ENCODE measurements at regions not wholly inside any gene's neighbourhood (a gene's known extent, or its start where the extent isn't known, plus 50 kb on each side); places are given as distances from the start of the nearest gene placed in this dataset.
"Not testable (repeated sequence)": the region's sequence is repeated elsewhere in the genome, so short reads cannot be mapped to it uniquely, and the experiment has no call there.

DNA sequence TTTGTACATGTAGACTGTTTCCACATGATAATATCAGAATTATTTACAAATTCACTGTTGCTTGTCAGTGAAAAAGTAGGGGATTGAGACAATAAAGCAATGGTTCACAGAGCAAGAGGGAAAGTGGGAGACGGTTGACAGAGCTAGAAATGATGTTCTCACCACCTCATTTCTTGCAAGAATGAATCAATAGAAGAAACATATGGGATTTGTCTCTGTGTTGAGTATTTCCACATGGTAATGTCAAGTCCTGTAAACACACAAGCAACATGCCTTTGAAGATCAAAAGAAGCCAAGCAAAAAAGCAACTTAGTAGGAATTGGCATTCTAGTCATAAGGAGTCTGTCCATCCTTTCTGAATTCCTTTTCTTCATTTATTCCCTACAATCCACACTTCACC, 1806.6 kb upstream of the AGA start:
- DNase-seq (ENCODE audit: low read depth in 3 of 3), result no peak

DNA sequence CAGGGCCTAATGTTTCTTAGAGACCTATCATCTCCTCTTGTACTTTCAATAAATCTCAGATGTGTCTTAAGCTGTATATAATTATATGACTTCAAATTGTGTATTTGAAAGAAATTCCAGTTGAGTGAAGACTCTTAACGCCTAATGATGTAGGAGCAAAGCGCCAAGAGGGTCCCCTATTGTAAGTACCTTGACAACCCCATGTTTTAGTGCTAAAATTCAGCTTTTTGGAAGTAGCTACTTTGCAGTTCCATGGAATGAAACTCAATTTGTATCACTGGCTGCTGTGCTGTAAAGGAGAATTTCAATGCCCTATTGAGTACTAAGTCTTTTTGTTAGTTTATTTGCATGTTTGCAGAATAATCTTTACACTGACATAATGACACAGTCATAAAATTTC, 1826.6 kb upstream of the AGA start:
- no peak for DNase-seq (ENCODE audit: low read depth in 3 of 3)

DNA sequence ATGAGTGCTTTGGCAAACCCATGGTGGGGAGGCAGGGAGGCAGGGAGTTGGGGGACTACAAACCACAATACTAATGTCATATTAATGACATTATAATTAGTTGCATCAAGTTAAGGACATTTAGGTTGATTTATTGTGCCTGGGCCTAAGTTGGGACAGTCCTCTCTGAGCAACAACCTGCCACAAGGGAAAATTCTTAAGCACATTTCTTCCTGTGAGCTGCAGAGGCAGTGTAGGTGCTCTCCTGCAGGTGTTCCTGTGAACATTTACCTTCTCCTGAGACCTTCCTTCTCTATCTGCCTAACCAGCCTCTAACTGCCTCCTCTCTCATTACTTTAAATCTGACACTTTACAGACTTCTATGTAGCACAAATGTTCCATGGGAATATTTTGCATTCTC, 1830.0 kb upstream of the AGA start:
- no peak for DNase-seq (ENCODE audit: low read depth in 3 of 3)

DNA sequence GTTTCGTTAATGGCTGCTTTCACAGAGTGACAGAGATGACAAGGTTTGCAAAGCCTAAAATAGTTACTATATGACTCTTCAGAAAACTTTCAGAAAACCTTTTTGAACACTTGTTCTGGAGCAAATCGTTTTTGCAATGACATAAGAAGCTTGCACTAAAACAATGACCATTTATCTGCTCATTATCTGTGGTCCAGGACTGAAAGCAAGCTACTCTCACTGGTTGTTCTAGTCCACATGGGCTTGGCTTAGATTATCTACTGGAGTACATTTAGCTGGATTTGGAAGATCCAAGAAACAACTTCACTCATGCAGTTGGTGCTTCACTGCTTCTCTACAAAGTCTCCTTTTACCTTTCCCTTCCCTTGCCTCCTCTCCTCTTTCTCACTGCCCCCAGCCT, 1836.4 kb upstream of the AGA start:
- no peak for DNase-seq (ENCODE audit: low read depth in 3 of 3)

DNA sequence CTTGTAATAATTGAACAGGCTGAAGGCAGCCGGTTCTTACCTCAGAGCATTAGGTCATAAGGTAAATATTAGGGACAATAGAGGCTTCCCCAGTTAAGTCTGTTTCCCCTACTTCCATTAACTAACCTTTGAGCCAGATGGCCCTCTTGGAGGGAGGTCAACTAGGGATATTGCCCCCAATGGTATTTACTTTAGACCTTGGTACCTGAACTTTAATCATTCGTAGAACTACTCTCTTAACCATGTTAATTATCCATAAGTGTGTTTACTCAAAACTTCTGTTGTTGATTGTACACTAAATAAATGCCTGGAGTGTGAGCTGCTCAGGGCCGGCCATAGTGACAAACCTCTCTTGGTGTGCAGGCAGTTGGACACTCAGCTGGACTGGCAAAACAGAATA, 1843.5 kb upstream of the AGA start:
- no peak for DNase-seq (ENCODE audit: low read depth in 3 of 3)

DNA sequence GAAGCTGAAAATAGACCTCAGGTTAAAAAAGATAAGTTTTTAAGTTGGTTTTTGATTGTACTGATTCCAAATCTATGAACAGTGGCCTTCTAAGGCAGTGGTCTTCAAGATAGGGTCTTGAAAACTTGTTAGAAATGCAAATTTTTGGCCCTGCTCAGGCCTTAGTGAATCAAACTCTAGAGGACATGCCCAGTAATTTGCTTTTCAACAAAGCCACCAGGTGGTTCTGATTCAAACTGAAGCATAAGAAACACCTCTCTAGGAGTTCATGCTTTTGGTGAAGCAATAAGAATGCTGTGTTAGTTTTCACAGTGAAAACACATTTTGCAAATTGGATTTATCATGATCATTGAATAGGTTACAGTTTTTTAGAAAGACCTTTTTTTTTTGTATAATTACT, 1849.4 kb upstream of the AGA start:
- no peak for DNase-seq (ENCODE audit: low read depth in 3 of 3)

DNA sequence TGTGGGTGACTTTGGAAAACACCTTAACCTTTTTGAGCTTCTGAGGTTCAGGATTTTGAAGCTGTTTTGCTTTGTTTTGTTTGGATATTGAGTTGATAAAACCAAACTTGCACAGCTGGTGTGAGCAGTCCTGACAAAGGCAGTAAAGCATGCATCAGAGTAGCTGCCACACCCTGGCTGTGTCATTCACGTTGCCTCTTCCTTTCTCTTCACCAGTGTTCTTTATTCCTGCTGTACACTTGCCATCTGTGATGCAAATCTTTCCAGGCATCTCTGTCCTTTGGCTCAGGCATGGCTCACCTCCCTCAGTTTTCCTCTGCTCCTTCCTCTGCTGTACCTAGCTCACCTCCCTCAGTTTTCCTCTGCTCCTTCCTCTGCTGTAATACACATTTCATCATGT, 1850.2 kb upstream of the AGA start:
- no peak for DNase-seq (ENCODE audit: low read depth in 3 of 3)

DNA sequence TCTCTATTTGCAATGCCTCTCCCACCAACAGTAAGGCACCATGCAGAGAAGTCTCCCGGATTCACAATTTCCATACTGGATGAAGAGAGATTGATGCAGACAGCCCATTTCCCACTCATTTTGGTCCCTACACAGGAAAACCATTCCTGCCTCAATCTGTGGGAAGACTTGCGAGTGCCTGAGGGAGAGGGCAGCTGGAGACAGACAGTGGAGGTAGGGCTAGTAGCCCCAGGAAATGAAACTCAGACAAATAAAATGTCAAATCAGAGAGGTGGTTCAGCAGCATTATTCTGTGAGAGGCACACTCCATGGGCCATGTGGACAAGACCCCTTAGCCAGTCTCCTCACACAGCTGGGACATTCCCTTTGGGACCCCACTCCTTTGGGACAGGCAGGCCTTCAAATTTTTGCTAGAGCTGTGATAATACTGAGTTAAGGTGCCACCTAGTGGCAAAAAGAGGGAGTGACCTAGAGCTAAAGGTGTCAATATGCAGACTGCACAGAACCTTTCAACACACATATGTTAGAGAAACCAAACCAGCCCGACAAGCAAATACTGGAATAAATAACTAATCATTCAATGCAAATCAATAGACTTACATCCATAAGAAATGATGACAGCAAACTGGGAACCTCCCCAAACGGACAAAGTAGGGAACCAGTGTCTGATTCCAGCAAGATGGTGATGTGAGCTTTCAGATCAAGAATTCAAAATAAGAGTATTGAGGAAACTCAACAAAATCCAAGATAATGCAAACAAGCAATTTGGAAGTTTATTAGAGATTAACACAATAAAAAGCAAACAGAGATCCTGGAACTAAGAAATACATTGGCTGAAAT, 1865.3 kb upstream of the AGA start:
- no peak for DNase-seq (ENCODE audit: low read depth in 3 of 3)

DNA sequence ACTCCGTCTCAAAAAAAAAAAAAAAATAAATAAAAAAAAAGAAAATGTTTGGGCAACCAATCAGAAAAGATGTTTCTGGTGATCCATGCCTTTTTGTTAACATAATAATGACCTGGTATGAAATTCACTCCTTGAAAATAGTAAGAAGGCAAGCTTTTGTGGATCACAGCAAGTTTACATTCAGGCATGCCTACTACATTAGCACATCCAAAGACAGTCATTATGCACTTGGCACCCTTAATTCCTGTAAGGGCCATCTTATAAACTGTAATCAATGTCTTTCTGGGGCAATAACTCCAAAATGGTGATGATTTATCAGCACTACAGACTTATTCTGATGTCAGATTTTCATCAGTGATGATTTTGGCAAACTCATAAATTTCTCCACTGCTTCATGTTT, 1871.6 kb upstream of the AGA start:
- DNase-seq (ENCODE audit: low read depth in 3 of 3), result no peak

DNA sequence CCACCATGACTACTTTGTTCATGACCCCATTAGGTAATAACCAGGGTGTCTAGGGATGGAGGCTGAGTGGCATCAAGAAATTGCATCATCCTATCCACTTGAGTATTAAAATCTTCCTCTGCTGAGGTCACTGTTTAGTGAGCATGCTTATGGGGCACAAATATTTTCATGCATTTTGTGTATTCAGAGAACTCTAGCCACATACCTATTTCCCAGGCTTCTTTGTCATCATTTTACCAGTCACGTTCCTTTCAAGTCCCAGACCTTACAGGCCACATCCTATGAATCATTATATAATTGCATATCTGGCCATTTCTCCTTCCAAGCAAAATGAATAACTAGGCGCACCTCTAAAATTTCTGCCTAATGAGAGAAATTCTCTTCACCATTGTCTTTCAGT, 1882.9 kb upstream of the AGA start:
- DNase-seq (ENCODE audit: low read depth in 3 of 3), result no peak

DNA sequence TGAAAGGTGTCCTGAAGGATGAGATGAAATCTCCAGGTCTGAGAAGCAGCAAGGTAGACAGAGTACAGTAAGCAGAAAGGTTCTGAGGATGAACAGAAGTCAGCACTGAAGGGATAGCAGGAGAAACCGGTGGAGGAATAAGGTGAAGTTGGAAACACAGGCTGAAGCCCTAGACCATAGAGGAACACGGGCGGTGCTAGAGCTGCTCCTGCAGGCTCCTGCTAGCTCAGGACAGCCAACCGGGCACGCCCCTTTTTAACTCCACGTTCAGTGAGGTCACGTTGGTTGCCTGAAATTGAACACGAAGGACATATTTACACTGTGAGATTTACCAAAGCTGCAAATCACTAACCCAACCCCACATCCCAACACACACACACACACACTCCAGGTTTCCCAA, 1886.4 kb upstream of the AGA start:
- DNase-seq (ENCODE audit: low read depth in 3 of 3), result no peak

DNA sequence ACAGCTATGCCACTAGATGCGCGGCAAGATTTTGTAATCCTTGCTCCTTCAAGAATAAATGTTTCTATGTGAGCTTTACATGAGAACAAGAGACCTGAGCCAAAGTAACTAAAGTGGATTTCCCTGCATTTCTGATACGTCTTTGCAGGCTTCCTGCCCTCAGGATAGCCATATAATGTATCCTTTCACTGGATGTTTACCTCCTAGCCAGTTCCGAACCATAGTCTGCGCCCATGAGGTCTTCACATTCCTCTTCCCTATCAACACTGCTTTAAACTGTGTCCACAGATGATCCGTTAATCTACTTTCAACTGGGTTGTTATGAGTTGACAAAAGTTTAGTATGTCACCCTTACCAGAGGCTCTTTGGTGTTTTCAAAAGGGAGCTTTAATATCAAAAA, 1889.1 kb upstream of the AGA start:
- DNase-seq (ENCODE audit: low read depth in 3 of 3), result no peak

DNA sequence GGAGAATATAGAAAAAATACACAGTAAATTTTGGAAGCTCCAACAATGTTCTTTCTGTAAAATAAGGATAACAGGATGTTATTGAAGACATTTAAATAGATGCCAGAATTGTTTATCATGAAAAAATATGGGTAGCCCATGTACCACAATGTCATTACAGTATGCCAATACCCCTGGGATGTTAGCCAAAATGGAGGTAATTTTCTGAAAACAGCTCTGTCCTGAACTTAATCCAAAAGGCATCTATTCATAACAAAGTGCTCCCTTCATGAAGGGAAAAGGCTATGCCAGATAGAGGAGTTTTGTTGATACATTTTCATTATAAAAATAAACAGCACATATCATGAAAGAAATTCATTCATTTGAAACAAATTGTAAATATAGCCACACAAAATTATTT, 1902.6 kb upstream of the AGA start:
- DNase-seq (ENCODE audit: low read depth in 3 of 3), result no peak

DNA sequence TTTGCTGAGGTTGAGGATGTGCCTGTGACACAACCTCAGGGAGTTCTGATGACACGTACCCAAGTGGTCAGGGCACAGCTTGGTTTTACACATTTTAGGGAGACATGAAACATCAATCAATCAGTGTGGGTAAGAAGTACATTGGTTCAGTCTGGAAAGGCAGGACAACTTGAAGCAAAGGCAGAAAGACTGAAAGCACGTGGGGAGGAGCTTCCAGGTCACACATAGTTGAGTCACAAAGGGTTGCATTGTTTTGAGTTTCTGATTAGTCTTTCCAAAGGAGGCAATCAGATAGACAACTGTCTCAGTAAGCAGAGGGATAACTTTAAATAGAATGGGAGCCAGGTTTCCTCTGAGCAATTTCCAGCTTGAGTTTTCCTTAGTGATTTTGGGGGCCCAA, 1910.0 kb upstream of the AGA start:
- no peak for DNase-seq (ENCODE audit: low read depth in 3 of 3)

DNA sequence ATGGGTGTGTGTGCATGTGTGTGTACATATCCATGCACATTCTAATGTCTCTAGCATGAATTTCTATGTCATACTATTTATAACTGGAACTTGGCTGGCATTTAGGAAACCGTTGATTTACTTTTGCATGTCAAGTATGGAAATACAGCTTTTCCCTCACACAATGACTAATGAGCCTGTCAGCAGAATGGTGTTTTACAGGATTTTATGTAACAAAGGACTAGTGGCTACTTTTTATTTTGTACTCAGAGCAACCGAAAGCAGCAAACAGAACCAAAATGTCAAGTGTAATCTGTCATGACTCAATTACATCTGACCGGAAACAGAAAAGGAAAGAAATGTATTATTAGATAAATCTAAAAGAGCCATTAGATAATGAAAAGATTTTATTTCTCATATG, 1911.5 kb upstream of the AGA start:
- DNase-seq (ENCODE audit: low read depth in 3 of 3), result no peak

DNA sequence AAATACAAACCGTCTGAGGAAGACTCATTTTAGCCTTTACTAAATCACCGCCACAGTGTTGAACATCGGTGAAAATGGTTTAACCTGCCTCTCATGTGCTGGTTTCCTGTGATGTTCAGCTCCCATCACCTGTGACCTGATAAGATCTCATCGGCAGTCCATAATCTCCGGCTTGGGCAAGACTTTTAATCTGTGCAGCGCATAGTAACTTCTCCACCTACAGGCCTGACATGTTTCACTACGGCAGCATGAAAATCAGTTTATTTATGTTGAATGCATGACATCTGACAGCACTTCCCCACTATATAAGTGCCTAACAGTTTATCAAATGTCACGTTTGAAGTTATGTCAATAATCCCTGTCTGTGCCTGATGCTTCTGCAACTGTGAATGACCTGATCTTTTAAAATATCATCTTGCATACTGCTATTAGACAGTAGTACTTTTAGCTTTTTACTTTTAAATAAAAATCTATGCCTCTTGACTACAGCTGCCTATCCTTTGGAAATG, 1919.8 kb upstream of the AGA start:
- DNase-seq (ENCODE audit: low read depth in 3 of 3), result no peak

DNA sequence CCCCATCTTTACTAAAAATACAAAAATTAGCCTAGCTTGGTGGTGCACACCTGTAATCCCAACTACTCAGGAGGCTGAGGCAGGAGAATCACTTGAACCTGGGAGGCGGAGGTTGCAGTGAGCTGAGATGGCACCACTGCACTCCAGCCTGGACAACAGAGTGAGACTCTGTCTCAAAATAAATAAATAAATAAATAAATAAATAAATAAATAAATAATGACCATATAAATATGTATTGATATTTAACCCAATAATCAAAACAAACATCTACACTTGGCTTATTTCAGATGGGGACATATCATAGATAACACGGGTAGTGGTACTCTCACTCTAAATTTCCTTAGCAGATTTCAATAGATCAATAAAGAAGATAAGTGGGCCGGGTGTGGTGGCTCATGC, 1923.7 kb upstream of the AGA start:
- not testable (repeated sequence) for DNase-seq (ENCODE audit: low read depth in 3 of 3)

DNA sequence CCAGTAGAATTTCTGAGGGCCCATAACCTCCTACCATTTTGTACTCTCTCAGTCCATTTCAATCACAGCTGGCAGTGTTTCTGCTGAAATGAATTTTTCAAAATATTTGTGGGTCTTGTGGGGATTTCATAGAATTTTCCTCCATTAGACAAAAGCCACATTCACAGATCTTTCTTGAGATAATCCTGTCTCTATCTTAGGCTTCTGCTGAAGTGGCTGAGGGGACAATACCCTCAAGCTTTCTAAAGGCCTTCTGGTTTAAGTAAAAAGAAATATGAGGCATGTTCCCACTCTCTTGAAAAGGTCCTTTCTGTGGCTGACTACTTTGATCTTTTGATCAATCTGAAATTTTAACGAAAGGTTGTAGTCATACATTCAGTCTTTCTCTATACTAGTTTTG, 1930.0 kb upstream of the AGA start:
- DNase-seq (ENCODE audit: low read depth in 3 of 3), result no peak

DNA sequence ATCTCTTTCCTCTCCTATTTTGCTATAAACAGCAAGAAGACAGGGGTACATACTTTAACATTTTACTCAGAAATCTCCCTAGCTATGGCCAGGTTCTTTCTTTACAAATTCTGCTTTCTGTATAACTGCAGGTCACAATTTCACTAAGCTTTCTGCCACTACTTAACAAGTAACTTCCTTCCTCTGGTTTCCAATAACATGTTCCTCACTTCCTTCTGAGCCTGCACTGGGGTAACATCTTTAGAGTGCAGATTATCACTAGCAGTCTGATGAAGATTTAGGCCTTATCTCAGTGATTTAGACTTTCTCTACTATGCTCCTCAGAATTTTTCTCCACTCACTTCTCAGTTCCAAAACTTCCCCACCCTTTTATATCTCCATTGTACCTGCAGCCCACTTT, 1930.5 kb upstream of the AGA start:
- no peak for DNase-seq (ENCODE audit: low read depth in 3 of 3)

DNA sequence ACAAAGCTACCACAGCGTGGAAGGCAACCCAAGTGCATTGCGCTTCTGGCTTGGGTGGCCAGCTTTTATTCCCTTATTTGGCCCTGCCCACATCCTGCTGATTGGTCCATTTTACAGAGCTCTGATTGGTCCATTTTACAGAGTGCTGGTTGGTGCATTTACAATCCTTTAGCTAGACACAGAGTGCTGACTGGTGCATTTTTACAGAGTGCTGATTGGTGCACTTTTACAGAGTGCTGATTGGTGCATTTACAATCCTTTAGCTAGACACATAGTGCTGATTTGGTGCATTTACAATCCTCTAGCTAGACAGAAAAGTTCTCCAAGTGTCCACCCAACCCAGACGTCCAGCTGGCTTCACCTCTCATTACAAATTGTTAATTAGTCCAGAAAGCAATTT, 1936.6 kb upstream of the AGA start:
- not testable (repeated sequence) for DNase-seq (ENCODE audit: low read depth in 3 of 3)

DNA sequence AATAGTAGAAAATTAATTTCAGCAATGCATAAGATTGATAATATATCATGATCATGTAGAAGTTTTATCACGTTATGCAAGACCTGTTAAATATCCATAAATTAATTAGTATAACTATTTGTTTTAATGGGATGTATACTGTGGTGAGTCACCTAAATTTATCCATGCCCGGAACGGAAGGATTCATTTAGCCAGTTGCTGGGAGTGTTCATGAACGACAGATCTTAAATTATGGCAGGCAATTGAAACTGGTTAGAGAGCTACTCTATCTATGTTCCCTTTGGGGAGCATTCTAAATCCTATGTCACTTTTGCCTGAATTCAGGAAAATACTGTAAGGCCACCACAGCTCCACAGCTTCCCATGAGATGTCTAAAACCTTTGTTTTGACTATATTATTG, 1950.5 kb upstream of the AGA start:
- DNase-seq (ENCODE audit: low read depth in 3 of 3), result no peak

DNA sequence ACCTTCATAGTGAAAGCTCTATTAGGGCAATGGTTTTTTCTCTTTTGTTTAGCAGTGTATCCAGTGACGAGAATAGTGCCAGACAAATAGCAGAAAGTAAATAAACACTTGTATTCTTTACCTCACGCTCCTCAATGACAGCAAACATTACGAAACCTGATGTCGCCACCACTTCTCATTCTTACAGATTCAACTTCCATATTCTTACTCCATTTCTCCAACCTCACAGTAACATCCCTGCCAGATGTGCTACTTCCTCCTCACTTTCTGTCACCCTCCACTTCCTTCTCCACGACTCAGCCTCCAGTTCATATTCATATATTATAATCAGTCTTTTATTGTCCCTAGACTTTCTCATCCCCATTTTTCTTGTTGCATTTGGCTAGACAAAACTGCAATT, 1956.2 kb upstream of the AGA start:
- no peak for DNase-seq (ENCODE audit: low read depth in 3 of 3)

DNA sequence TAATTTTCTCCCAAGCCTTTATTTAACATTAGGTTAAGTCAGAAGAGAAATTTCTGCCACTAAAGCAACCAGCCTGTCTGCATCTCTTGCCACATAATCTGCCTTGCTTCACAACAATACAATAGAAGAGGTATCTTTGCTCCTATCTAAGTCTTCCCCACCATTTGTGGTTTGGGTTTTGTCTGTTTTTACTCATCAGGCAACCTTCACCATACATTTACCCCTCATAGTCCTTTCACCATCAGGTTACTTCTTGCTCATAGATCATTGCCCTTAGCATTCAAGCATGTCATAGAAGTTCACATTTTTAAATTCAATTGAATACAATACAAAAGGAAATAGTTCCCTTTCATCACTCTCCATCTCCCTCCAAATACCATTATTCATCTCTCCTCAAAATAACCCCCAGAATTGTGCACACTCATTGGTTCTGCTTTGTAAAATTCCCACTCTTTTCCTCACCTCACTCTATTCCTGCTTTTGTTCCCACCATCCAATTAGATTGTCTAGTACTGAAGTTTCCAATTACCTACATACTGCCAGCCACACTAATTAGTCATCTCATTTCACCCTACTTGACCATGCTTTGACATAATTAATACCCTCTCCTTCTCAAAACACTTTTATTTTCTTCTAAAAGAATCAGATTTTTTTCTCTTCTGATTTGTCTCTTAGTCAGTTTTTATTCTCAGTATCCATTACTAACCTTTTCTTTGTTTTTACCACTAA, 1957.0 kb upstream of the AGA start:
- DNase-seq (ENCODE audit: low read depth in 3 of 3), result no peak
